DMS153 treated with DMSO at 0.1 percent for 48 hours (cell line): ENCODE measurements at regions not wholly inside any gene's neighbourhood (a gene's known extent, or its start where the extent isn't known, plus 50 kb on each side); places are given as distances from the start of the nearest gene placed in this dataset.
A peak's percentile ranks its signal among the peaks of the same experiment; 100 is the strongest.

Experiments used
- DNase-seq: peaks from one replicate; lab custom pipeline; 2025; ENCODE audit not compliant: unreplicated experiment; lab: John Stamatoyannopoulos, UW

- DNase-seq = no peak
Measured at GRCh38 chr13:34405410-34406181, 536.5 kb upstream of the NBEA start.

GRCh38 chr13:34408640-34409039 is 533.4 kb upstream of the NBEA start:
- DNase-seq = no peak

GRCh38 chr13:34409496-34410182 is 532.4 kb upstream of the NBEA start:
- no peak for DNase-seq

GRCh38 chr13:34410678-34411077 is 531.4 kb upstream of the NBEA start:
- no peak for DNase-seq

- DNase-seq = no peak
Measured at GRCh38 chr13:34411177-34411576, 530.9 kb upstream of the NBEA start.

GRCh38 chr13:34411894-34412293 is 530.2 kb upstream of the NBEA start:
- no peak for DNase-seq

GRCh38 chr13:34412295-34412694 is 529.8 kb upstream of the NBEA start:
- no peak for DNase-seq

GRCh38 chr13:34412817-34413375 is 529.2 kb upstream of the NBEA start:
- no peak for DNase-seq

- no peak for DNase-seq
Measured at GRCh38 chr13:34413538-34414210, 528.4 kb upstream of the NBEA start.

- DNase-seq = no peak
Measured at GRCh38 chr13:34414616-34415015, 527.5 kb upstream of the NBEA start.

- no peak for DNase-seq
Measured at GRCh38 chr13:34416971-34417380, 525.1 kb upstream of the NBEA start.

GRCh38 chr13:34417896-34418295 is 524.2 kb upstream of the NBEA start:
- DNase-seq = no peak

- peak; percentile 48 for DNase-seq
Measured at GRCh38 chr13:34419025-34419424, 523.0 kb upstream of the NBEA start.

GRCh38 chr13:34419755-34420154 is 522.3 kb upstream of the NBEA start:
- DNase-seq = no peak

- DNase-seq = no peak
Measured at GRCh38 chr13:34420702-34421346, 521.2 kb upstream of the NBEA start.

GRCh38 chr13:34421347-34421719 is 520.7 kb upstream of the NBEA start:
- DNase-seq = no peak

- no peak for DNase-seq
Measured at GRCh38 chr13:34421858-34422475, 520.1 kb upstream of the NBEA start.

GRCh38 chr13:34422956-34423355 is 519.1 kb upstream of the NBEA start:
- no peak for DNase-seq

- no peak for DNase-seq
Measured at GRCh38 chr13:34425327-34425949, 516.6 kb upstream of the NBEA start.

- no peak for DNase-seq
Measured at GRCh38 chr13:34428911-34429310, 513.2 kb upstream of the NBEA start.
